Tibial nerve (tissue), 4 donors: ENCODE measurements at regions not wholly inside any gene's neighbourhood (a gene's known extent, or its start where the extent isn't known, plus 50 kb on each side); places are given as distances from the start of the nearest gene placed in this dataset.

Source experiments
- CTCF ChIP-seq, 5 experiments: fragments of 200-600 bp in 3 of 5; fragments of 450-650 bp in 2 of 5; sonication (generic) in 3 of 5; IDR thresholded peaks; one replicate each; pipeline ENCODE4 v1.5.1; 2016 to 2019; ENCODE audit warnings: antibody characterized with exemption in 5 of 5, mild to moderate bottlenecking in 3 of 5, moderate library complexity in 2 of 5
- EP300 ChIP-seq, 2 donors: sonication (generic); formaldehyde crosslinking; IDR thresholded peaks; one replicate each; pipeline ENCODE4 v1.6.1; 2017; ENCODE audit warnings: antibody characterized with exemption in 2 of 2, mild to moderate bottlenecking in 1 of 2

GRCh38 chr5:166267907-166268306 is 2023.5 kb upstream of the WWC1 start:
- no peak for TF ChIP-seq EP300 (IDR thresholded peaks at IDR 0.05)
- TF ChIP-seq CTCF (IDR thresholded peaks at IDR 0.05): no peak
